ENCODE measurements at regions not wholly inside any gene's neighbourhood (a gene's known extent, or its start where the extent isn't known, plus 50 kb on each side); places are given as distances from the start of the nearest gene placed in this dataset.

DNA sequence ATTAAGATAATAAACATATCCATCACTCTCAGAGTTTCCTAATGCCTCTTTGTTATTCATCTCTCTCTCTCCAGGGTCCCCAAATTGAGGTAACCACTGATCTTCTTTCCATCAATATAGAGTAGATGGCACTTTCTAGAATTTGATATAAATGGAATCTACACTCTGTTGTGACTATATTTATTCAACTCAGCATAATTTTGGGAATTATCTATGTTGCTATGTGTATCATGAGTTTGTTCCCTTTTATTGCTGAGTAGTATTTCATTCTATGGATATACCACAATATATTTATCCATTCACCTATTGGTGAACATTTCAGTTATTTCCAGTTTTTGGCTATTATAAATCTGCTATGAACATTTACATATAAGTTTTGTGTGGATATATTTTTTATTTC is 230.7 kb downstream of the HLX start:
- TF ChIP-seq EP300 (IDR thresholded peaks at IDR 0.05) (no peak), POLR2A (IDR thresholded peaks at IDR 0.05) (no peak)
- TF ChIP-seq, protein P1, sequence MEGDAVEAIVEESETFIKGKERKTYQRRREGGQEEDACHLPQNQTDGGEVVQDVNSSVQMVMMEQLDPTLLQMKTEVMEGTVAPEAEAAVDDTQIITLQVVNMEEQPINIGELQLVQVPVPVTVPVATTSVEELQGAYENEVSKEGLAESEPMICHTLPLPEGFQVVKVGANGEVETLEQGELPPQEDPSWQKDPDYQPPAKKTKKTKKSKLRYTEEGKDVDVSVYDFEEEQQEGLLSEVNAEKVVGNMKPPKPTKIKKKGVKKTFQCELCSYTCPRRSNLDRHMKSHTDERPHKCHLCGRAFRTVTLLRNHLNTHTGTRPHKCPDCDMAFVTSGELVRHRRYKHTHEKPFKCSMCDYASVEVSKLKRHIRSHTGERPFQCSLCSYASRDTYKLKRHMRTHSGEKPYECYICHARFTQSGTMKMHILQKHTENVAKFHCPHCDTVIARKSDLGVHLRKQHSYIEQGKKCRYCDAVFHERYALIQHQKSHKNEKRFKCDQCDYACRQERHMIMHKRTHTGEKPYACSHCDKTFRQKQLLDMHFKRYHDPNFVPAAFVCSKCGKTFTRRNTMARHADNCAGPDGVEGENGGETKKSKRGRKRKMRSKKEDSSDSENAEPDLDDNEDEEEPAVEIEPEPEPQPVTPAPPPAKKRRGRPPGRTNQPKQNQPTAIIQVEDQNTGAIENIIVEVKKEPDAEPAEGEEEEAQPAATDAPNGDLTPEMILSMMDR (IDR thresholded peaks at IDR 0.05) = no peak
